SK-N-MC (cell line): ENCODE measurements at regions not wholly inside any gene's neighbourhood (a gene's known extent, or its start where the extent isn't known, plus 50 kb on each side); places are given as distances from the start of the nearest gene placed in this dataset.

Experiments
- DNase-seq: peaks from one replicate; pipeline ENCODE4 v3.0.0-alpha.2; 2011; ENCODE audit warnings: low read depth, low spot score
- H3K27ac ChIP-seq: fragments of 200-600 bp; sonication (generic); 2 replicates; pipeline ENCODE4 v1.5.1; 2016; ENCODE audit warnings: mixed run types
- H3K36me3 ChIP-seq: fragments of 200-600 bp; sonication (generic); 2 replicates; pipeline ENCODE4 v1.6.1; 2017; ENCODE audit warnings: antibody characterized with exemption, low read length, mixed read lengths; ENCODE audit not compliant: insufficient read depth
- H3K4me3 ChIP-seq: fragments of 200-600 bp; sonication (generic); 2 replicates; pipeline ENCODE4 v1.5.1; 2016
- H3K9ac ChIP-seq: fragments of 200-600 bp; sonication (generic); 2 replicates; pipeline ENCODE4 v1.8.0; 2017; ENCODE audit warnings: mixed run types, mixed read lengths; ENCODE audit not compliant: insufficient read length
- H3K9me3 ChIP-seq: fragments of 200-600 bp; sonication (generic); 2 replicates; pipeline ENCODE4 v1.6.1; 2017; ENCODE audit warnings: low read depth, mild to moderate bottlenecking, antibody characterized with exemption, low read length, moderate library complexity, mixed read lengths
- EZH2 ChIP-seq: fragments of 200-600 bp; sonication (generic); IDR thresholded peaks from one replicate; pipeline ENCODE4 v1.6.1; 2017; ENCODE audit warnings: antibody characterized with exemption
- FOXP2 ChIP-seq: optimal IDR thresholded peaks from 2 replicates; pipeline ENCODE3; 2011; ENCODE audit warnings: mild to moderate bottlenecking, moderate library complexity; ENCODE audit not compliant: insufficient read depth; ENCODE audit errors: extremely low read length, control extremely low read depth
- POLR2AphosphoS5 ChIP-seq: IDR thresholded peaks from 2 replicates; pipeline ENCODE4 v1.6.1; 2012; ENCODE audit warnings: mild to moderate bottlenecking, low read depth, low read length, borderline replicate concordance

DNA sequence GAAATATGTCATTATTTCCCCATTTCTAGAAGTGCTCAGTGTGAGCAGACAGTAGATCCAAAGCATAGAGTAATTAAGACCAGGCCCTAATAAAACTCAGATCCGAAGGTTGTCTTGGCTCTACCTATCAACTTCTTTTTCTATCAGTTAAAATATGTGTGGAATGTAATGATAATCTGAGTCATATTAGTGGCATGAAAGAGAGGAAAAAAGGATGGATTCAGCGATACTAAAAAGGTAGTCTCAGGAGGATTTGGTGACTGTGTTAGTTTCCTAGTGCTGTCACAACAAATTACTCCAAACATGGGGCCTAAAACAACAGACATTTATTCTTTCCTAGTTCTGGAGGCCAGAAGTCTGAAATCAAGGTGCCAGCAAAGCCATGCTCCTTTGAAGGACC lies 103.7 kb upstream of the NABP1 start:
- TF ChIP-seq POLR2AphosphoS5 = no peak
- TF ChIP-seq FOXP2 = no peak
- TF ChIP-seq EZH2 = no peak
- no peak overlapping the region for H3K4me3 ChIP-seq
- H3K9ac ChIP-seq = no peak overlapping the region
- H3K36me3 ChIP-seq = no peaks in the 10 kb centered on the region
- H3K9me3 ChIP-seq = no peaks in the 10 kb centered on the region
- DNase-seq = no peak
- H3K27ac ChIP-seq = no peak overlapping the region

DNA sequence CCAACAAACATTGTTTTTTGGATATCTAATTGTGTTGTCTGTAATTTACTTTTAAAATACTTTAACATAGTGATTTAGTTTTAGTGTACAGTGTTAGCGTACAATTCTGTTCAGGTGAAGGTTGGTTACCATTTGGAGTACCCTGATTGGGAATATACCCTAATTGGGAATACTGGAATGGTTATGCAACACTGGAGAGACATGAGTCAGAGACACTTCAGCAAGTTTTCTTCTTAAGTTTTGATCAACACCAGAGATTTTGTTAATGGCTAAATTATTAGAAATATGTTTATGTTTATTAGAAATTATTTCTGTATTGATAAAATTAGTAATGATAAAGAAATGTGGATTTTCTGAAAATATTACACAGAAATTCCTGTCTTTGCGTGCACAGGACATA lies 100.3 kb upstream of the NABP1 start:
- no peak for DNase-seq
- Histone ChIP-seq H3K4me3 (no peak overlapping the region), H3K9me3 (no peaks in the 10 kb centered on the region), H3K36me3 (no peaks in the 10 kb centered on the region), H3K9ac (no peak overlapping the region), H3K27ac (no peak overlapping the region)
- TF ChIP-seq POLR2AphosphoS5 (no peak), EZH2 (no peak), FOXP2 (no peak)

- Histone ChIP-seq H3K9me3 (no peaks in the 10 kb centered on the region), H3K4me3 (no peak overlapping the region), H3K36me3 (no peaks in the 10 kb centered on the region), H3K27ac (no peak overlapping the region), H3K9ac (no peak overlapping the region)
- DNase-seq = no peak
- TF ChIP-seq FOXP2 = no peak
- TF ChIP-seq POLR2AphosphoS5 = no peak
- TF ChIP-seq EZH2 = no peak
These were observed 99.9 kb upstream of the NABP1 start for GRCh38 chr2:191578031-191578430.

GRCh38 chr2:191580581-191580980 lies 97.4 kb upstream of the NABP1 start:
- TF ChIP-seq POLR2AphosphoS5 (no peak), FOXP2 (no peak)
- no peak overlapping the region for H3K4me3 ChIP-seq
- DNase-seq = no peak
- no peaks in the 10 kb centered on the region for H3K9me3 ChIP-seq
- no peak overlapping the region for H3K27ac ChIP-seq
- no peak overlapping the region for H3K9ac ChIP-seq
- H3K36me3 ChIP-seq = no peaks in the 10 kb centered on the region

DNA sequence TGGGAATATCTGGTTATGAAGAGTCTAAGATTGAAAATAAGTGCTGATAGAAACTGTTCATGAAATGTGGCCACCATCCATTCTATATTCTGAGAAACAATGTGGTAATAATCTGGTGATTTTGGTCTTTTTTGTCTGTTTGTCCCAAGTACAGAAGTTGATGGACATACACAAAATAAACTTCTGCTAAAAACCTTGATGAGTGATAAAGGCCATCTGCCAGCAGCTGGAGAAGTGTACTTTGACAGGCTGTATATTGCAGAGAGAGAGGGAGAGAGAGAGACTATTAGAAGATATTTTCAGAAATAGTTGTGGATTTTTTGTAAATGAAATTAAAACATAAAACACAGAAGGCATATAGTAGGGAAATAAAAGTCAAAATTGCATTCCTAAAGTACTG lies 96.9 kb upstream of the NABP1 start:
- Histone ChIP-seq H3K4me3 (no peak overlapping the region), H3K9ac (no peak overlapping the region), H3K36me3 (no peaks in the 10 kb centered on the region), H3K27ac (no peak overlapping the region), H3K9me3 (no peaks in the 10 kb centered on the region)
- no peak for DNase-seq
- no peak for TF ChIP-seq EZH2
- TF ChIP-seq POLR2AphosphoS5 = no peak
- TF ChIP-seq FOXP2 = no peak

DNA sequence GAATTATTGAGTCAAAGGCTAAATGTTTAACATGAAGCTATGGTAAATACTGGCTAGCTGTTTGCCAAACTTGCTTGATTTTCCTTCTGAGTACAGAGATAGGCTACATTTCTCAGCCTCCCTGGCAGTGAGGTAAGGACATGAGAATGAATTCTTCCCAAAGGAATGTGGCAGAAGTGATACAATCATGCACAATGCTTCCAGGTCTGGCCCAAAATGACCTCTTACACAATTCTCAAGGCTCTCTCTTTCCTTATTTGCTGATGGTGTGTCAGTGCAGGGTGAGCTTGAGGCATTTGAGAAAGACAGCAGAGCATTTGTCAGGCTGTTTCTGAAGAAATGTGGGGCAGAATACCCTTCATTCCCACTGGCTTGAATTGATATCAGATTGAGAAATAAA lies 95.6 kb upstream of the NABP1 start:
- no peak overlapping the region for H3K4me3 ChIP-seq
- no peak for DNase-seq
- H3K27ac ChIP-seq = no peak overlapping the region
- no peak for TF ChIP-seq EZH2
- no peaks in the 10 kb centered on the region for H3K36me3 ChIP-seq
- no peak overlapping the region for H3K9ac ChIP-seq
- H3K9me3 ChIP-seq = no peaks in the 10 kb centered on the region

GRCh38 chr2:191591025-191591424 lies 86.9 kb upstream of the NABP1 start:
- Histone ChIP-seq H3K9me3 (no peaks in the 10 kb centered on the region), H3K27ac (no peak overlapping the region), H3K4me3 (no peak overlapping the region), H3K9ac (no peak overlapping the region), H3K36me3 (no peaks in the 10 kb centered on the region)
- no peak for DNase-seq
- TF ChIP-seq POLR2AphosphoS5 (no peak), FOXP2 (no peak), EZH2 (no peak)

DNA sequence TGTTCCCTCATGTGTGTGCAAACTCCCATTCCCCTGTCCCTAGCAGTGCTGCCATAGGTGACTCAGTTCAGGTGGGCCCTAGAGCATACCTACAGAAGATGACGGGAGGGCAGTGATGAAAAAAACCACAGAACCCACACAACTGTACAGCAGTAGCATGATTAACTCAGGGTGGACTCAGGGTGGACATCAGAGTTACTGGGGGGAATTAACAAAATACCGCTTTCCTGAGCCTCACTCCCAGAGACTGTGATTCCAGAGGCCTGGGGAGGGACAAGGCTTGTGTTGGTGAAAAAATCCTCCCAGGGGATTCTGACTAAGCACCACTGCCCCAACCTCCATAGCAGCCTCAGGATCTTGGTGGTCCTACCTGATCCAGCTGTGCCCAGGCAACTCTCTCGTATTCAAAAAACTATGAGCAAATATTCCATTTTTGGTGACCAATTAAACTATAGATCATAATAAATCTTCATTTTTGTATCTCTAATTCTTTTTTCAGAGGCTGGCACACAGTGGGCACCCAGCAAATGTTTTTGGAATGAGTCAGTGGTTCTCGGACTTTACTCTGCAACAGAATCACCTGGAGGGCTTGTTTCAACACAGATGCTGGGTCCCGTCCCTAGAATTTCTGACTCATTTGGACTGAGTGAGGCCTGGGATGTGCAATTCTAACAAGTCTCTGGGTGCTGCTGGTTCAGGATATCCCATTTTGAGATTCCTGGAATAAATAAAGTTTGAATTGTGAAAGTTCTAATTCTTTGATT lies 84.1 kb upstream of the NABP1 start:
- no peak overlapping the region for H3K4me3 ChIP-seq
- no peaks in the 10 kb centered on the region for H3K36me3 ChIP-seq
- no peak overlapping the region for H3K9ac ChIP-seq
- H3K9me3 ChIP-seq = no peaks in the 10 kb centered on the region
- TF ChIP-seq EZH2 = no peak
- no peak for TF ChIP-seq FOXP2
- no peak for TF ChIP-seq POLR2AphosphoS5
- H3K27ac ChIP-seq = no peak overlapping the region
- DNase-seq = no peak

DNA sequence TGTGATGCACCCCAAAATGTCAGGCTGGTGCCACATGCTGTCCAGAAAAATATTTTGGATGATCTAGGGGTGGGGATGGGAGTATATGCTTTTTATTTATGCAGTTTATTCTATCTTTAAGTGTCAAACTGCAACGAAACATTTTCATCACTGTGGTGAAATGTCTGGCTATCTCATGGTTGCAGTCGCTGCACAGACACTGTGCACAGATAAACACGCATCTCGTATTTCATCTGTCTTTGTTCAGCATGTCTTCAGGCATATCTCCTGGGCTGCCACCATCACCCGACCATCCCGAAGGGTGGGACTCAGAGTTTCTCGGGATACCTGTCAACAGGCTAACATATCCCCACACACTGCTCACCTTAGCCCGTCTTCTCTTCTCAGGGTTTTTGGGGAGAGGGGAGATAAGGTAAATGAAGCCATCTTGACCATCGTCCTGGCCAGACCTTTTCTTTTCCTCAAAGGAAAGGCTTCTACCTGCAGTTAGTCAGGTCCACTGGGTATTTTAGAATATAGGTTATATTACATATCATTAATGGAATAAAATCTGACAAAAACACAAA lies 80.7 kb upstream of the NABP1 start:
- Histone ChIP-seq H3K9ac (no peak overlapping the region), H3K27ac (no peak overlapping the region), H3K9me3 (no peaks in the 10 kb centered on the region), H3K4me3 (no peak overlapping the region), H3K36me3 (no peaks in the 10 kb centered on the region)
- no peak for DNase-seq
- TF ChIP-seq POLR2AphosphoS5 (no peak), FOXP2 (no peak), EZH2 (no peak)
